Sigmoid colon (tissue), 4 donors: ENCODE measurements at regions not wholly inside any gene's neighbourhood (a gene's known extent, or its start where the extent isn't known, plus 50 kb on each side); places are given as distances from the start of the nearest gene placed in this dataset.

ENCODE experiments used
- CTCF ChIP-seq, 4 experiments: fragments of 450-650 bp in 3 of 4; fragments of 200-600 bp in 1 of 4; IDR thresholded peaks; one replicate each; pipeline ENCODE4 v1.5.1; 2016 to 2019; ENCODE audit warnings: antibody characterized with exemption in 4 of 4, mild to moderate bottlenecking in 3 of 4, moderate library complexity in 2 of 4
- POLR2A ChIP-seq, 2 donors: fragments of 450-650 bp; IDR thresholded peaks; one replicate each; pipeline ENCODE4 v1.6.1; 2016; ENCODE audit warnings: antibody characterized with exemption in 2 of 2, mild to moderate bottlenecking in 2 of 2, moderate library complexity in 2 of 2
- POLR2AphosphoS5 ChIP-seq, 4 donors: sonication (generic); formaldehyde crosslinking; IDR thresholded peaks; one replicate each; pipeline ENCODE4 v1.6.1; 2017; ENCODE audit warnings: antibody characterized with exemption in 4 of 4

GRCh38 chr12:102740141-102740955, 176.7 kb downstream of the PAH start:
- TF ChIP-seq CTCF (IDR thresholded peaks at IDR 0.05) (no peak), POLR2AphosphoS5 (IDR thresholded peaks at IDR 0.05) (no peak), POLR2A (IDR thresholded peaks at IDR 0.05) (no peak)
